Adrenal gland (tissue), 9 donors: ENCODE measurements at regions not wholly inside any gene's neighbourhood (a gene's known extent, or its start where the extent isn't known, plus 50 kb on each side); places are given as distances from the start of the nearest gene placed in this dataset.

ENCODE experiments used
- DNase-seq, 7 donors: peaks; one replicate each; pipeline ENCODE4 v3.0.0-alpha.2; 2019 to 2020
- H3K27ac ChIP-seq, 5 donors: fragments of 200-600 bp; sonication (generic) in 4 of 5; 1 replicate in 3 of 5; 2 replicates in 2 of 5; pipeline versions ENCODE4 v1.5.1 to v1.8.0; 2016 to 2020; ENCODE audit warnings: mild to moderate bottlenecking in 1 of 5
- H3K27me3 ChIP-seq: fragments of 200-600 bp; 2 replicates; pipeline ENCODE4 v1.8.0; 2021
- H3K36me3 ChIP-seq, 2 donors: fragments of 200-600 bp; replicated peaks in 1 of 2; 1 replicate in 1 of 2; 2 replicates in 1 of 2; pipeline versions ENCODE4 v1.5.1 to v1.8.0; 2018 to 2022
- H3K4me1 ChIP-seq, 2 donors: fragments of 200-600 bp; replicated peaks in 1 of 2; 1 replicate in 1 of 2; 2 replicates in 1 of 2; pipeline versions ENCODE4 v1.5.1 to v1.8.0; 2018 to 2021
- H3K4me3 ChIP-seq, 4 donors: fragments of 200-600 bp; sonication (generic) in 3 of 4; one replicate each; pipeline ENCODE4 v1.5.1; 2016 to 2018
- H3K9me3 ChIP-seq, 3 donors: fragments of 200-600 bp; sonication (generic) in 1 of 3; replicated peaks in 1 of 3; 1 replicate in 2 of 3; 2 replicates in 1 of 3; pipeline versions ENCODE4 v1.5.1 to v1.8.0; 2016 to 2021
- POLR2A ChIP-seq, 2 donors: fragments of 450-650 bp; IDR thresholded peaks; one replicate each; pipeline ENCODE4 v1.6.1; 2017; ENCODE audit warnings: antibody characterized with exemption in 2 of 2, mild to moderate bottlenecking in 2 of 2, moderate library complexity in 1 of 2
- WGBS, 4 donors: extraction: QIAGEN DNeasy Blood & Tissue Kit in 2 of 4; methylation state at CpG; one replicate each; pipeline versions ENCODE4 v1.1.5 to v1.1.7; 2013 to 2017; 5-methylcytosine and 5-hydroxymethylcytosine counted together
- intact Hi-C, 2 donors: fragments of 100-400 bp; cut with DNase I; formaldehyde crosslinking; loops; one replicate each; pipeline versions ENCODE4 v1.14.1 to v1.15.0; 2022 to 2023
- TF ChIP-seq, protein P1 (sequence below), 6 experiments: fragments of 450-650 bp in 4 of 6; fragments of 200-600 bp in 2 of 6; sonication (generic) in 1 of 6; IDR thresholded peaks; 1 replicate in 5 of 6; 2 replicates in 1 of 6; pipeline versions ENCODE4 v1.5.1 to v1.8.0; 2016 to 2021; ENCODE audit warnings: antibody characterized with exemption in 6 of 6, mild to moderate bottlenecking in 2 of 6, moderate library complexity in 1 of 6
- donor health status: healthy with polysubstance abuse.
- donor health status: Bipolar disorder and iron deficiency.
- donor health status: DM: yes; HTN: yes; CAD: no.
- donor health status: DM: no; HTN: no; CAD: no.
- donor health status: DM: no; HTN: no; CAD: no.

DNA sequence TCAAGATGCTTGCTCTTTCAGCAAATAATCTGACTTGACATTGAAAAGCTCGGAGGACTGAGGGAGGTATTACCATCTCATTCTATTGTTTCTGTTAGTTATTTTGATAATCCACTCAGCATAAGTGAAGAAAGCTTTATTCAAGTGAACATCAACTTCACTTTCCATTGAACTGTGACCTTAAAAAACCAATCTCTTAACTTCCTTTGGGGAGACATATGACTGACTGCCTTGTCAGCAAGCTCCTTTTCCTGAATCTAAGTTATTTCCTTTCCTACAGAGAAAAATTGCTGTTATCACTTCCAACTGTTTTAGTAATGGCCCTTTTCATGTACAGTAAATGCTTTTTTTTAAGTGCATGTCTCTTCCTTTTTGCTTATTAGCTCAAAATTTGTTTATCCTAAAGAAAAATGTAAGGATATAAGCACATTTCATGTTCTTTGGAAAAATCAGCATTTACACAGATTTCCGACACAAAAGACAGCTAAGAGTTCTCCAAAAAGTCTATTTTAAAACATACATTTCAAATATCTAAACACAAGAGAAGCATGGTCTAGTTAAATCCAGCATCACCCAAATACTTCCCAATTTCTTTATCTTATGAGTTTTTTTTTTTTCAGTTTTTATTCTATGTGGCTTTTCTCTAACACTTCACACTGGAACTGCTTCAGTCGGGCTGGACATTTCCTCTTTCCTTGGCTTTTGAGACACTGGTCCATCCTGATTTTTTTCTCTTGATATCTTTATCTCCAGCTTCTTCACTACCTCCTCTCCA, 117.9 kb upstream of the DAB2 start:
- 70 to 79% (median 72%) methylated on average over 3 of the region's 3 CpGs for WGBS, 4 donors
- Histone ChIP-seq H3K9me3 (no peaks in the 10 kb centered on the region), H3K27ac (peak overlapping the region in 2 of 5 donors; percentile 14 to 20), H3K27me3 (no peaks in the 10 kb centered on the region), H3K36me3 (no peaks in the 10 kb centered on the region), H3K4me3 (no peak overlapping the region), H3K4me1 (peaks cover 8 to 13% of the 10 kb centered on the region in 2 donors)
- DNase-seq = no peak
- TF ChIP-seq, protein P1, sequence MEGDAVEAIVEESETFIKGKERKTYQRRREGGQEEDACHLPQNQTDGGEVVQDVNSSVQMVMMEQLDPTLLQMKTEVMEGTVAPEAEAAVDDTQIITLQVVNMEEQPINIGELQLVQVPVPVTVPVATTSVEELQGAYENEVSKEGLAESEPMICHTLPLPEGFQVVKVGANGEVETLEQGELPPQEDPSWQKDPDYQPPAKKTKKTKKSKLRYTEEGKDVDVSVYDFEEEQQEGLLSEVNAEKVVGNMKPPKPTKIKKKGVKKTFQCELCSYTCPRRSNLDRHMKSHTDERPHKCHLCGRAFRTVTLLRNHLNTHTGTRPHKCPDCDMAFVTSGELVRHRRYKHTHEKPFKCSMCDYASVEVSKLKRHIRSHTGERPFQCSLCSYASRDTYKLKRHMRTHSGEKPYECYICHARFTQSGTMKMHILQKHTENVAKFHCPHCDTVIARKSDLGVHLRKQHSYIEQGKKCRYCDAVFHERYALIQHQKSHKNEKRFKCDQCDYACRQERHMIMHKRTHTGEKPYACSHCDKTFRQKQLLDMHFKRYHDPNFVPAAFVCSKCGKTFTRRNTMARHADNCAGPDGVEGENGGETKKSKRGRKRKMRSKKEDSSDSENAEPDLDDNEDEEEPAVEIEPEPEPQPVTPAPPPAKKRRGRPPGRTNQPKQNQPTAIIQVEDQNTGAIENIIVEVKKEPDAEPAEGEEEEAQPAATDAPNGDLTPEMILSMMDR (IDR thresholded peaks at IDR 0.05) = no peak
- TF ChIP-seq POLR2A (IDR thresholded peaks at IDR 0.05) = no peak
- intact Hi-C loops = no loop called here

DNA sequence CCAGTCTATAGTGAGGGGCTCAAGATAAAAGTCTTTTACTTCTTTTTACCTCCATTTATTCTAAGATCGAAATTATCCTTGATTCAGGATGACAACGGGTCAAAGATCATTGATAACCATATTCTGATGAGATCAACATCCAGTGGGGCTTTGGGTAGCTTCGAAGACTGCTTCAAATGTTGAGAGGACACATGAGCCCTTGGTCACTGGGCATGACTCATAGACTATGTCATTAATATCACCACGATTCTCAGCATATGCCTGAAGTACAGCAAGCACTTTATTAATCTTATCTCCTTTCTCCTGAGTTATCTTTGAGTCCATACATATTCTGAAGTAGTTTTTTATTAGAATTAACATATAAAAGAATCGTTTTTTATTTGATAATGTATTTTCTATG, 117.1 kb upstream of the DAB2 start:
- TF ChIP-seq, protein P1 (IDR thresholded peaks at IDR 0.05) = no peak
- no peak for TF ChIP-seq POLR2A (IDR thresholded peaks at IDR 0.05)
- Histone ChIP-seq H3K27me3 (no peaks in the 10 kb centered on the region), H3K9me3 (no peaks in the 10 kb centered on the region), H3K27ac (no peak overlapping the region), H3K4me1 (peaks cover 8 to 13% of the 10 kb centered on the region in 2 donors), H3K36me3 (no peaks in the 10 kb centered on the region), H3K4me3 (no peak overlapping the region)
- 54 to 69% (median 64%) methylated on average over 5 of the region's 5 CpGs for WGBS, 4 donors
- peak in 1 of 7 donors; percentile 15 for DNase-seq
- intact Hi-C loops = no loop called here

DNA sequence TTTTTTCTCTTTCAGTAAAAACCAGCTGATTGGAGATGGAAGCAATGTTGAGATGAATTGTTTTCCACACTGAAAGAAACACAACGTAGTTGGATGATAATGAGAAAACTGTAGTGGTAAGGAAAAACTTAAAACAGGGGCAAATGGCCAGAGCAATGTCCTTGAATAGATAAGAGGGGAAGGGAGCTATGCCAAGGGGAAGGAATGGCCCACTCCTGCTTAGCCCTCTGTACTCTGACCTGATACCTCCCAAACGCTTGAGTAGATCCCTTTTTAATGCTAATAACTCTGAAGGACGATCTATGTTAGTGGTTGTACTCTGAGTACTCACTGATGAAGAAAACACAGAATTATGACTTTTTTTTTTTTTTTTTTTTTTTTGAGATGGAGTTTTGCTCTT, 114.7 kb upstream of the DAB2 start:
- peak in 4 of 7 donors; percentile 33 to 54 (median 47) for DNase-seq
- no peaks in the 10 kb centered on the region for H3K27me3 ChIP-seq
- TF ChIP-seq, protein P1 (IDR thresholded peaks at IDR 0.05) = no peak
- no peak for TF ChIP-seq POLR2A (IDR thresholded peaks at IDR 0.05)
- intact Hi-C loops = no loop called here
- peaks cover 8 to 13% of the 10 kb centered on the region in 2 donors for H3K4me1 ChIP-seq
- H3K36me3 ChIP-seq = no peaks in the 10 kb centered on the region
- no peaks in the 10 kb centered on the region for H3K9me3 ChIP-seq
- H3K27ac ChIP-seq = peak overlapping the region in 1 of 5 donors; percentile 63
- no peak overlapping the region for H3K4me3 ChIP-seq
- 25 to 29% (median 27%) methylated on average over 3 of the region's 3 CpGs for WGBS, 4 donors

DNA sequence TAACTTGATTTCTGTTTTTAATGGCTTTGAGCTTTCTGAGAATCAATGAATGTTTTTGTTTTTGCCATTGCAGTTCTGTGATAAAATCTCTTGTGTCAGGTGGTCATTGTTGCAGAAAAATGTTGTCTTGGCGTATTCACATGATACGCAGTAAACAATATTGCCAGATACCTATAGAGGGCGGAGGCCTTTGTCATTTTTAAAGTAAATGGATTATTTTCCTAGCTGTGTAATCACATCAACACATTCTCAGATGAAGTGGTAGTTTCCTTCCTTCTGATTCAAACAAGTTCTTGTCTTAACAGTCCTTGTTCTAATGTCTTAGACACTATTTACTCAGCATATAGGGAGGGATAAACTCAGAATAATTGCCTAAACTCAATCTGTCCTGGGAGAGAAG, 109.9 kb upstream of the DAB2 start:
- Histone ChIP-seq H3K36me3 (no peaks in the 10 kb centered on the region), H3K4me1 (peaks cover 8 to 11% of the 10 kb centered on the region in 2 donors), H3K27ac (no peak overlapping the region), H3K9me3 (no peaks in the 10 kb centered on the region), H3K4me3 (no peak overlapping the region), H3K27me3 (no peaks in the 10 kb centered on the region)
- intact Hi-C loops = no loop called here
- DNase-seq = no peak
- no peak for TF ChIP-seq POLR2A (IDR thresholded peaks at IDR 0.05)
- TF ChIP-seq, protein P1 (IDR thresholded peaks at IDR 0.05) = no peak
- WGBS, 4 donors = 95 to 98% (median 96%) methylated on average over 3 of the region's 3 CpGs
